GM04503 (cell line): ENCODE measurements at regions not wholly inside any gene's neighbourhood (a gene's known extent, or its start where the extent isn't known, plus 50 kb on each side); places are given as distances from the start of the nearest gene placed in this dataset.
"Not testable (repeated sequence)": the region's sequence is repeated elsewhere in the genome, so short reads cannot be mapped to it uniquely, and the experiment has no call there.

Experiments used
- DNase-seq: peaks from one replicate; pipeline ENCODE4 v3.0.0-alpha.2; 2012; ENCODE audit warnings: low read depth

DNA sequence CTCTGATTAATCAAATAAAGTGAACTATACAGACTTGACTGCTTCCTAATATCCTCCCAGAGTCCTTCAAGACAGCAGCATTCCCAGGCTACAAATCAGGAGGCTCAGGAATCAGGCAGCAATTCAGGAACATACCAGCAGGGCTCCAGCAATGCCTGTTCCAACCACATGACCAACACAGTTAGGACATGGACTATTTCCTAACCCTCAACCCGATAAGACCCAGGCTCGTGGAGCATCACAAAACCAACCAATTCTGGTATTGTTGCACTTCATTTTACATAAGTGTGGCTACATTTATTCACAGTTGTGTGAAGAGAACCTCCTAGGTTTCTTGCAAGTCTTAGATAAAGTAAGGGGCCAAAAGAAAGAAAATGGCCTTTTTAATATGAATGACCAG lies 546.2 kb upstream of the ADGRL2 start:
- no peak for DNase-seq

DNA sequence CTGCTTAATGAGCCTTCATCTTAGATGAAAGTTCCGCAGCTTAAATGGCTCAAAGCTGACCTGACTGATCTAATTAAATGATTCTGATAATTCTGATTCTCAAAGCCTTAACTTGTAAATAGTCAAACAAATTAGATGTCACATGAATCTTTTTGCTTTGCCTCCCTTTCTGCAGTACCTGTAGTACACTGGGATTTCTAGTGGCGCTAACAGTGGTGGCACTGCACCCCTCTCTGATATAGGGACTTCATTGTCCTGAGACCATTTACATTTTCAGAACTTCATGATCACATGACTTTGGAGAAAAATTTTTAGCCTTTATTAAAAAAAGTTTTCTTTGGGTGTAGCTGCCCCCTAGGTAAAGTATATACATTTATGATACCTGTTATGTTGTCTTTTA lies 546.7 kb upstream of the ADGRL2 start:
- no peak for DNase-seq

DNA sequence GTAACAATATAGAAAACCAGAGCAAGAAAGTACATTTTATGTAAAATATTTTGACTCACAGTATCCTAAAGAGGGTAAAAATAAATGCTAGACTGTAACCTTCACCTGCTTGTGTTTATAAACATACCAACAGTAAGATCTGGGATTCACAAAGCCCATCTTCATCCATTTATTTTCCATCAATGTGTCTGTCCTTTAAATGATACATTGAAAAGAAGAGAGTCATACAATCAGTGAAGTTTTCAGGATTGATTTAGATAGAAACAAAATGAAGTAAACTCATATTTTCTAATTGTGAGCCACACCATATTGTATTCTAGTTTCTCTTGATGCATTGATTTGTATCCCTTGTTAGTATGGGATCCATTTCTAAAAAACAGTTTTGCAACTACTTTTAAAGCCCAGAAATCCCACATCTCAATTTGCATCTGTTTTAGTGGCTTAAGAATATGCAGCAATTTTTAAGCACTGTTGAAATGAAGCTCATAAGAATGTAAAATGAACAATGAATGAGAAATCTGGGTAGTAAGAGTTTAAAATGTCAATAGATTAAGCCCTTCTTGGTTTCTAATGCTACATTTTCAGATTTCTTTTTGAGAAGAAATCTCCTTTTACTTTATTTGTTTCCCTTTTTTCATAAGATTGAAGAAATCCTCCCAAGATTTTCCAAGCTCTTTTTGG lies 548.1 kb upstream of the ADGRL2 start:
- DNase-seq: no peak

DNA sequence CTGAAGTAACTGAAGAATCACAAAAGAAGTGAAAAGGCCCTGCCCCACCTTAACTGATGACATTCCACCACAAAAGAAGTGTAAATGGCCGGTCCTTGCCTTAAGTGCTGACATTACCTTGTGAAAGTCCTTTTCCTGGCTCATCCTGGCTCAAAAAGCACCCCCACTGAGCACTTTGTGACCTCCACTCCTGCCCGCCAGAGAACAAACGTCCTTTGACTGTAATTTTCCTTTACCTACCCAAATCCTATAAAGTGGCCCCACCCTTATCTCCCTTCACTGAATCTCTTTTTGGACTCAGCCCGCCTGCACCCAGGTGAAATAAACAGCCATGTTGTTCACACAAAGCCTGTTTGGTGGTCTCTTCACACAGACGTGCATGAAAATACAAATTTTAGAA lies 549.9 kb upstream of the ADGRL2 start:
- DNase-seq: not testable (repeated sequence)

DNA sequence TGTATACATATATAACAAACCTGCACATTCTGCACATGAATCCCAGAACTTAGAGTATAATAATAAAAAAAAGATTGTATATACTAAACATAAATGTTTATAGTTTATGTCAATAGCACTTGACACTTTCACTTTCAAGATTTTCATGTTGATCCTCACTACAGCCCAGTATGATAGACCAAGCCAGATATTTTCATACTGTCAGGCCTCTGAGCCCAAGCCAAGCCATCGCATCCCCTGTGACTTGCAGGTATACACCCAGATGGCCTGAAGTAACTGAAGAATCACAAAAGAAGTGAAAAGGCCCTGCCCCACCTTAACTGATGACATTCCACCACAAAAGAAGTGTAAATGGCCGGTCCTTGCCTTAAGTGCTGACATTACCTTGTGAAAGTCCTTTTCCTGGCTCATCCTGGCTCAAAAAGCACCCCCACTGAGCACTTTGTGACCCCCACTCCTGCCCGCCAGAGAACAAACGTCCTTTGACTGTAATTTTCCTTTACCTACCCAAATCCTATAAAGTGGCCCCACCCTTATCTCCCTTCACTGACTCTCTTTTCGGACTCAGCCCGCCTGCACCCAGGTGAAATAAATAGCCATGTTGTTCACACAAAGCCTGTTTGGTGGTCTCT lies 555.5 kb upstream of the ADGRL2 start:
- not testable (repeated sequence) for DNase-seq

DNA sequence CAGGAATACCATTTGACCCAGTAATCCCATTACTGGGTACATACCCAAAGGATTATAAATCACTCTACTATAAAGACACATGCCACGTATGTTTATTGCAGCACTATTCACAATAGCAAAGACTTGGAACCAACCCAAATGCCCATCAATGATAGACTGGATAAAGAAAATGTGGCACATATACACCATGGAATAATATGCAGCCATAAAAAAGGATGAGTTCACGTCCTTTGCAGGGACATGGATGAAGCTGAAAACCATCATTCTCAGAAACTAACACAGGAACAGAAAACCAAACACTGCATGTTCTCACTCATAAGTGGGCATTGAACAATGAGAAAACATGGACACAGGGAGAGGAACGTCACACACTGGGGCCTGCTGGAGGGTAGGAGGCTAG lies 556.1 kb upstream of the ADGRL2 start:
- not testable (repeated sequence) for DNase-seq

DNA sequence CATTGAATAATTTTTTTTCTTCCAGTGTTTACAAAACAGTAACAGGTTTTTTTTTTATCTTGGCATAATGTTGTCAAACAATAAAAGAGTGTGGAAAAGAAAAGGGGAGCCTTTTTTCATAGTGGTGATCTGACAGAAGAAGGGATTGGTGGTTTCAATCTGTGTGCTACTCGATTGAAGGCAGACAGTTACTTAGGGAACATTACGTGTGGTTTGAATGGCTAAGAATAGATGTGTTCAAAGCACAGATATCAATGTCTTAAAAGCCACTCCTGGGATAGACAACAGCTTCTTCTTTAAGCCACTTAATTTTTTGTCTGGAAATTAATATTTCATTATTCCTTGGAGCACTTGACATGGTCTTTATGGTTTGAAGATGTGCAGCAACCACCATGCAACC lies 558.6 kb upstream of the ADGRL2 start:
- DNase-seq: no peak

DNA sequence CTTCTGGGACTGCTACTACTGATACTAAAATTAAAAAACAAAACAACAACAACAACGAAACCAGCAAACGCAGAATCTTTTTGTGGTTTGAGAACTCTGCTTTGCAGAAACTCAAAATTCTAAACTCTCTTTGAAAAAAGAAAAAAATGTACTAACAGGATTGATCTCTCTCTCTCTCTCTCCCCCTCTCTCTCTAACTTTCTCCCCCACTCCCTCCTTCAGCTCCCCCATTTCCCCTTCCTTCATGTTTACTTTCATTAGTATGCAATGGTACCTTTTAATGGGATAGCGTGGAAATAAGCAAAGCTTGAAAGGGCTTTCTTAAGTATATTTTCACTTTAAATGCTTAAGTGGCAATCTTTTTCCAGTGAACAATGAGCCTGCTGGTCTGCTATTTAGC lies 562.6 kb upstream of the ADGRL2 start:
- DNase-seq: no peak

DNA sequence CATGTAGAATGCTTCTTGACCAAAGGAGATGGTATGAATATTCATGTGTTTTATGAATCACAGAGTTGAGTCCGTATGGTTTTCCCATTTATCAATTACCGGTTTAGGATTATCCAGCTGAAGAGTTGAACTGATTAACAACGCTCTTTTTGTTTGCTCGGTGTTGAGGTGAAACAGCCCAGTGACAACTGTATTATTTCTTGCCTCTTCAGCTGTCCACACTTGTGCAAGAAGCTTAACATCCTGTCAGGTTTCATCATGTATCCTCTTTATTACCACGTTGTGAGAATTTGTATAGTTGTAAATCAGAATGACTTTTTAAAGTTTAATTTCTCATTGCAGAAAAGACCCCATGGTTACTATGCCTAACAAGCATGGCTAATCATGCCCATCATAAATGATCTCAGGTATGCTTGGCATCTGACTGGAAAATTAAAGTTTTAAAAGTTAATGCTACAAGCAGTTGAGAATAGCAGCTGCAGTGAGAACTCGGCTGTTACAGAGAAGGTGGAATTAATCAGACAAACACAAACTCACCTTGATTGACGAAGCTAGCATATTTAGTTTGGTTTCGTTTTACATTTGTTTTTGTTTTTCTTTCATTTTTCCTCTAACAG lies 563.2 kb upstream of the ADGRL2 start:
- no peak for DNase-seq

DNA sequence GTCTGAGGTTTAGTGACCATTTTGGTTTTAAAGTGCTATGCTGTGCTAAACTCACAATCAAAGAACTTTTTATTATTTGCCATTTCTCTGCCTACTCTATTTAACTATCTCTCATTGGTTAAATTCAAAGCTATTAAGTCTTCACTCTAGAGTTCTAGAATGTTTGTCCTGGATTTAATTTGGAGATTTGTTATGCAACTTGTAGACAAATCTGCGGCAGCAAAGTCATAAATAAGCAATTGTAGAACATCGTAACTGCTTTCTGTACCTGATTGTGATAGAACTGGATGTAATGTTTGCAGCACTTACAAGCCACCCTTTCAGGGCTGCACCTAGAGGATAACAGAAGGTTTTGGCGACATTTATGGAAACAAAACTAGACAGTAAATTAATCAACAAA lies 566.5 kb upstream of the ADGRL2 start:
- DNase-seq: no peak

DNA sequence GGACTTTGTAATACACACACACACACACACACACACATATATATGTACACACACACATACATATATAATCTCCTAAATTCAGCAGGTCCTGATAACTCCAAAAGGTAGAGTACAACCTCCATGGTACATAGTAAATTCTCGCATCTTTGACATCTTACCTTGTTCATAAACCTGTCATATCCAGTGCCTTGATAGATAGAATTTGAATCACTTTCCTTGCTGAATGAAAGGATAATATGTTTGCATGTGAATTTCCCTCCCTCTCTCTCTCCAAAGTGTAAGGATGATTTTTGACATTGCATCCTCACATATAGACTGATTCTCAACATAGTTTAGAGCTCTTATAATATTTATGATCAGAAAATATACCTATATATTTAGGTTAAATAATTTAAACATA lies 567.1 kb upstream of the ADGRL2 start:
- DNase-seq: no peak

DNA sequence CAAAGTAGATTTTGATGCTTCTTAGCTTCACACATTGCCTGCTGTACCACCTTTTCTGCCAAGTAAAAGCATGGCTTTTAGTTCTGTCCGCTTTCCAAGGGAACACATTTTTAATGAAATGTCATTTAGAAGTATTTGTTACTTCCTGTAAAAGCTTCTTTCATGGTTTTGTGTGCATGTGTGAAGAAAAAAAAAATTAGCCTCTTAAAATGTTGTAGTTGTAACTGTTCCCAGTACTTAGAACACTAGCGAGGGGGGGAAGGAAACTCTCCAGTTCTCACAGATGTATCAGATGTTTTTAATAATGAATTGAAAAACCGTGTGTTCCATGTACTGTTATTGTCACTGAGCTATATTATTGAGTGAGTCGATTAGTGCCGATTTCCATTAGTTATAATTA lies 568.3 kb upstream of the ADGRL2 start:
- no peak for DNase-seq

DNA sequence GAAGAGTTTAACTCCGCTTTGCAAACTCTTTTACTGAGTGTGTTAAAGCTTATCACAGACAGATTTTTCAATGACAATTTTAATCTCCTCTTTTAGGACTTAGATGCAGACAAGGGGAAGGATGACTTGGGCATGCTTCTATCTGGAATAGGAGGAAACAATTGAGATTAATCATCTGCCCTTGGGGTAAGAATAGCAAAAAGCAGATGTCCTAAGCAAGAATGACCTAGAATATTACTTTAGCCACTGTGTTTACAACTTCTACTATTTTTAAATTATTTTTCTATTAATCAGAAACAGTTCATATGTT lies 569.0 kb upstream of the ADGRL2 start:
- no peak for DNase-seq

DNA sequence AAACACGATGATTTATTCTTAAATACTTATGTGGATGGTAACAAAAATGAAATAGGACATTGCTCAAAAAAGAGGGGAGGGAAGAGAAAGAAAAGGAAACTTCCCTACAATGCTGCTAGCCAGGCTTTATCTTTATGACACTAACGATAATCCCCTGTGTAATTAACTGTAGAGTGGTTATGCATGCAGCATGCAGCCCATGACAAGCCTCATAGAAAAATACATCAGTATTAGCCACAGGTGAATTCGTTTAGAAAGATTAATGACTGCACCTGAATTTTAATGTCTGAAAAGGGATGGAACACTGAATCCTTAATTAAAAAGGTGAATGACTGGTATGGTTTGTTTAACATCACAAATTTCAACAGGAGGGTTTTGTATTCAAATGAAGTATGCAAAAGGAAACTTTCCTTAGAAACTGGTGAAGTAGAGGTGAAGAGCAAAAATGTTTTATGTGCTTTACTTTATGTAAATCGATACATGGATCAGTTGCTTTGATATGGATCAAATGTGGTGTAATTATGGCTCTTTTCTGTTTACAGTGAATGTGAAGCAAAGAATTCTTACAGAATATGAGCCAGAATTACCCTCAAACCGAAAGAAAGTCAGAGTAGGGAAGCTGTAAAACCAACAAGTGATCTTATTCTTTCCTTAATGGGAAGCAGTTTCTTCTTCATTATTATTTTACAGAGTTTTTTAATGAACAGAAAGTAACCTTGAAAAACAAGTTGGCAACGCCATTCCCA lies 569.6 kb upstream of the ADGRL2 start:
- no peak for DNase-seq

DNA sequence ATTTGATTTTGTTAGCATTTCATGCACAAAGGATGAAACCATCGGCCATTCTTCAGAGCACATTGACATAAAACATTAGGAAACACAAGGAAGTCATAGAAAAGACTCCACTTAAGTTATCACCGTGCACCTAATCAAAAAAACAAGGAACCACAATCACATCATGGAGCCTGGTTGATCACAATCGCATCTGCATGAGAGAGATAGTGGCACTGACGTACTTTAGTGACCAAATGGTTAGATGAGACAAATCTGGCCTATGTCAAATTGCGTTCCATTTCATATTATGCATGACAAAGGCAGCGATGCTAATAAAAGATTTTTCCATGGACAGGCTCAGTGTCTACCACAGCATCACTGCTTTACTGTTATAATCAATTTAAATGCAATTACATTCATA lies 571.8 kb upstream of the ADGRL2 start:
- DNase-seq: no peak

DNA sequence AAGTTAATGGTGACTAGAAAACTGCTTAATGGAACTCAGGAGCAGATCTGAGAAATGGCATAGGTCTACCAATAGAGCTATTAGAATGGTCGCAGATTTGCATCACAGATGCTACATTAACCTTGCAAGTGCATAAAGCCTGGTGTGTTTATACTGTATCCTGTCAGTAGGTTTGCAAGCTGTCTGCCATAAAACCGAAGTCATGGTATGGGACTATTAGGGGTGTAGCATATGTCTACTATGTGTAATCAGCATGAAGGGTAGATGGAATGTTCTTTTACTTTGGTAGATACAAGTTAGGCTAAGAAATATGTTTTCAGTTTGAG lies 574.2 kb upstream of the ADGRL2 start:
- no peak for DNase-seq

DNA sequence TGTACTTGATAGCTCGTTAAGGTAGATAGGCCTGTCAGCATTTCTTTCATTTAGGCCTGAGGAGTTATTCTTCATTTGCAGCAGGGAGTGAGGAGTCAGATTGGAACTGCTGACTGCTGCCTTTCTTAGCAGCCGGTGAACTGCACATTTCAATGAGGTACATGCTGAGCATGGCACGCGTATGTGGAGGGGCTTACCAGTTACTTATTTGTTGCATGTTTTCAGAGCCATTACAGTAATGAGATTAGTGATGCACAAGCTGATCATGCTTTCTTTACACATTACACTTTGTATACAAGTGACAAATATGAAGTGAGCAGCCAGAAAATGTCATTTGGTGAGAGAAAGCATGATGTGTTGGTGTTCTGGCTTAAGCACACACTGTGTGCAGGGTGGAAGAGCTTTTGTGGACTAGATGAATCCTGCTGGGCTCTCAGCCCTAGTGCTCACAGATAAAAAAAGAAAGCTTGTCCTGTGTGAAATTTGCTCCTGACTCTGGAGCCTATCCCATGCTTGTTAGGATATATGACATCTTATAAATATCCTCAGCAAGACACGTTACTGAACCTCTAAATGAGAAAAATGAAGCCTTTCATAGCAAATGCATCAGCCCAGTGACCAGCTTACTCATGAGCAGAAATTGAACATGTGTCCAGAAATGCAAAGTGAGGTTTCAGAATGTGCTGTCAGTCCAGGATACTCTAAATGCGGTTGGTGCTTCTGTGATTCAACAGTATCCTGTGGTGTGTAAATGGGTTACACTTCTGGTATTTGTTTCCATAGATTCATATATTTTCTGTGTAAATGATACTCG lies 574.7 kb upstream of the ADGRL2 start:
- no peak for DNase-seq

DNA sequence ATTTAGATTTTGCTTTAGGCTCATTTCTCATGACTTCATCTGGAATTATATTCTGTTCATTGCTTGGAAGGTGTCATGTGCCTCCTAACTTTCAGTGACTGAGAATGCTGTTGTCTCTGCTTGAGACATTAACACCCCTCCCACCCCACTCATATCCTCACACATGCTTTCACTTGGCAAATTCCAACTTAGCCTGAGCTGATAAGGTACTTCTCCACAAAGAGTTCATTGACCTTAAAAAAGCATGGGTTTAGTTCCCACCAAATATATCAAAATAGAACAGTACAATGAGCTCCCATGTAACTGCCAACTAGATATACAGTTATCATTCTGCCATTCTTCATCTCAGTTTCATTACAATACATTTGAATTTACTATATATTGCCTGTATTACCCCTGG lies 576.5 kb upstream of the ADGRL2 start:
- DNase-seq: no peak

DNA sequence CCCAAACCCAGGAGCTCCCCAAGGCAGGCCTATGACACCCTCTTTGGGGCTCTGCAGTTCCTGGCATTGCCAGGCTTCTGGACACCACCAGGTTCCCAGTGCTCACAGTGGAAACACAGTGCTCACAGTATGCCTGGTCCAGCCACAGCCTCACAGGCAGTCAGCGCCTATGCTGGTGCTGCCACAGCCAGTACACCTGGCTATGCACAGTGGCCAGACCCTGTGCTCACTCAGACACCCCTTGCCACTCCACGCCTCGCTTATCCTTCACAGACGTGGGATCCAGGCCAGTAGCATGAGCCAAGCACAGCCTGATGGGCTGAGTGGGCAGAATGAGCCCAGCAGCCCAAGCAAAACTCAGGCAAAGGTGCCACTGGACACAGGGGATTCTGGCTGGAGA lies 579.2 kb upstream of the ADGRL2 start:
- no peak for DNase-seq

DNA sequence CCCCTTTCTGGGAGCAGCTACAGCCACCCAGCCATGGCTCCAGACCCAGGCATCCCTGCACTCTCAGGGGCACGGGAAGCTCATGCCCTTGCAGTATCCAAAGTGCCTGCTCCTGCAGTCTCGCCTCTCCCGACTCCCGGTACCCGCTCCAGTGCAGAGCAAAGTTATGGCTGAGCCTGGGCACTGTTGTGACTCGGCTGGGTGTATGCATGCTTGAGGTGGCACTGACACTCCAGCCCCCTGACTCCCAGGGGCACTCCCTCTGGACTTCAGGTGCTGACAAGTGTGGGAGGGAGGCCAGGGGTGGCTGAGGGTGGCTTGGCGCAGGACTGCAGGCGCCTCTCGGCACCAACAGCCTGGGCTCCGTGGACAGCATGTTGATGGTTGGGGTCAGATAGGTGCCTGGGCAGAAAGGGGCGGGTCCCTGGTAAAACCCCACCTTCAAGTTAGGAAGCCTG lies 580.1 kb upstream of the ADGRL2 start:
- no peak for DNase-seq

DNA sequence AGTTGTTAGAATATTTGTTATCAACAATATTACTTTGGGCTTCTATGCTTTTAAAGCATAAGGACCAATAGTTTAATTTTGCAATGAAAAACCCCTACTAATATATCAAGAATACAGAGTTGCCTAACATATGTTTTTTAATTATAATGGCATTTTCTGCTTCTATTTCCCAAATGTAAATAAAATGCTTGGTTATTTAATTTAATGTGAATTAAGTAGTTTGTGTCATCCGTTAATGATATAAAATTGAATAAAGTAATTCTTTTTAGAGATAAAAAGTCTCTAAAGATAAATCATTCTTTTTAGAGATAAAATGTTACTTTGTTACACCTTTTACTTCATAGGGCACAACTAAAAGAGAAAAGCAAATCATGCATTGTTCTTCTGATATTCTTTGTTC lies 583.7 kb upstream of the ADGRL2 start:
- DNase-seq: no peak

DNA sequence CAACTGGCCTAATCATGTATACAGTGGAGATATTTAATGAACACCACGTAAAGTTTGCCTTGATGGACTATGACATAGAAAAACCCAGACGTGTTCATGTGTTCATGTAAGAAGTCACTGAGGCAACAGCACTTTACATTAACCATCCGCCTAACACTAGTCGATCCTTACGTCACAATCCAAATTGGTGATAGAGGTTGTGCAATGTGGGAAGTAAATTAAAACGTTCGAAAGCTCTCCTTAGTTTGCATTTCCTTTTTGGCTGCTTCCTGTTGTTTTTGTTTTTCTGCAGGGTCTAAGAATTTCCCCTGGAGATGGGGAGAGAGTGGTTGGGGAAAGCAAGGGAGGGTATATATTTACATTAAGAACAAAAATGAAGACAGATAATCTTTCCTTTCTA lies 587.5 kb upstream of the ADGRL2 start:
- DNase-seq: no peak

DNA sequence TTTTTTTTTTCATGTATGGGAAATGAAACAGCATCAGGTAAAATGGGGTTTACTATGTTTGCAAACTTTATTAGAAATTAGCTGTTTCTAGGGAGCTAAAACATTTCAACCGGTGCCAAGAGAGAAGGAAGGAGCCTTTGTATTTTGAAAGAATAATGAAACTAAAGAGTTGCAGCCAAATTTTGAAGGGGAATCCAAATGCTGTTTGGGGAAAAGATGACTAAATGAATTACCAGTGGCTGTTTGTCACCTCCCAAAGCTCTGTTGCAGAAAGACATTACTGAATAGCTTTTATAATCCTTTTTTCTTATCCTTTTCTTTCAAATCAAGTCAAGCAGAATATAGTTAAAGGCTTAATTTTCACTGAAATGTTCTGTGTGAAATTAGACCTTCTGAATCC lies 591.3 kb upstream of the ADGRL2 start:
- DNase-seq: no peak
